GM21786 (cell line): ENCODE measurements at regions not wholly inside any gene's neighbourhood (a gene's known extent, or its start where the extent isn't known, plus 50 kb on each side); places are given as distances from the start of the nearest gene placed in this dataset.

Experiments used
- ATAC-seq: cut with Tn5 transposase; IDR thresholded peaks from one replicate; pipeline ENCODE4 v1.9.1; 2021; ENCODE audit not compliant: unreplicated experiment

GRCh38 chr4:181254771-181255170, 988.4 kb upstream of the TENM3 start:
- no peak for ATAC-seq

GRCh38 chr4:181258569-181258968, 984.6 kb upstream of the TENM3 start:
- no peak for ATAC-seq

DNA sequence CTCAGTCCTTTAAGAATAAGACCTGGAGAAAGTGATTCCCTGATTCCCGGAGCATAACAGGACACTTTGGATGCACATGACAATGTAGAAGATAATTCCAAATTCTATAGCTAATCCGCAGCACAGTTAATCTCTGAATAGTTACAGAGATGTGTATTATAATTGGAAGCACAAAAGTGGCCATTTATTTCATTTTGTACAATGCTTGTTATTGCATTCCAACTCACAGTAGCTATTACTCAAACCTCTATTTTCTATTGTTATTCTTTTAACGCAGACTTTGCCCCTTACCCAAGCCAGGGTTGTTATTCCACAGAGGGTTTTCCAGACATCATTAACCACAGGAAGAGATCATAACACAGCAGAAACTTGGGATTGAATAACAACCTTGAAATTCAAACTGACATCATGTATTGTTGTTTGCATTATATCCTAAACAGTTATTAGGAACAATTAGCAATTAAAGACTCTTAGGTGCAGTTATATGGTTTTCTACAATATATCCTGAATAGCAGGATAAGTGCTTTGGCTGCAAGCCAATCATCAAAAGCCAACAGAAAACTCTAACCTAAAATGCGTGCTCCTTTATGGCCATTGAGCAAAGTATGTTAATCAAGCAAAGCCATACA, 984.0 kb upstream of the TENM3 start:
- ATAC-seq = no peak

DNA sequence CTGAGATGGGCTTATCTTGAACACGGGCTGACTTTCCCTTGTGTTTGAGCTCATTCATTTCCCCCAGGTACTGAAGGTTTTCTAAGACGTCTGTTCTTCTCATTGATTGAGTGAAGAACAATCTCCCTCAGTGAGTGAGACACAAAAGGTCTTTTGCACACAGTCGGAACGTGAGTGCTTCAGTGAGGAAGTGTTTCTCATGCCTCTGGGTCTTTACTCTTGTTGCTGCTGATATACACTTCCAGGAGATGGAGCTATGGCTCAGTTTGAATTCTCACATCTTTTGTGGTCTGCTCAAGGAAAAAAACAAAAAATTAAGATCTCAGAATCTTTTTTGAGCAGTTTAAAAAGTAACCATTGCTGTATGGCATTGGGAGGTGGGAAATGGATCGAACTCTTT, 981.9 kb upstream of the TENM3 start:
- ATAC-seq = no peak

DNA sequence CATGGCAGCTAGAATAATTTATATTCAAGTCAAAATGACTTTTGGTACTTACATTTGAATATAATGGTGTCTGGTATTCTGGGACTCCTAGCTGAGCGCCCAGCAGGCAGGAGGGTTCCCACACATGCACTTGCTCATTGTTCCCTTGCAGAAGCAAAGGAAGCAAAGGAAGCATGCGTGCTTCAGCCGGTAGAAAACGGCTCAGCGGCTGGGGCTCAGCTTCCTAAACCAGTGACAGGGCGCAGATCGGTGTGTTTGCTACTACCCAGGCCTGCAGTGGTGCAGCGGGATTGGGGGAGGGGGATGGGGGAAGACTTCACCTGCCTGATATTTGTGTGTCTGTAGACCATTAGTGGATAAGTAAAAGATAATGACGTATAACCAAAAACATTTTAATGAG, 978.3 kb upstream of the TENM3 start:
- ATAC-seq = no peak

GRCh38 chr4:181265370-181265769, 977.8 kb upstream of the TENM3 start:
- ATAC-seq = no peak

- no peak for ATAC-seq
Measured at GRCh38 chr4:181271116-181271640, 972.0 kb upstream of the TENM3 start.

- ATAC-seq = no peak
Measured at GRCh38 chr4:181272422-181272821, 970.8 kb upstream of the TENM3 start.

- no peak for ATAC-seq
Measured at GRCh38 chr4:181278941-181279340, 964.3 kb upstream of the TENM3 start.

- no peak for ATAC-seq
Measured at GRCh38 chr4:181281451-181281850, 961.8 kb upstream of the TENM3 start.

DNA sequence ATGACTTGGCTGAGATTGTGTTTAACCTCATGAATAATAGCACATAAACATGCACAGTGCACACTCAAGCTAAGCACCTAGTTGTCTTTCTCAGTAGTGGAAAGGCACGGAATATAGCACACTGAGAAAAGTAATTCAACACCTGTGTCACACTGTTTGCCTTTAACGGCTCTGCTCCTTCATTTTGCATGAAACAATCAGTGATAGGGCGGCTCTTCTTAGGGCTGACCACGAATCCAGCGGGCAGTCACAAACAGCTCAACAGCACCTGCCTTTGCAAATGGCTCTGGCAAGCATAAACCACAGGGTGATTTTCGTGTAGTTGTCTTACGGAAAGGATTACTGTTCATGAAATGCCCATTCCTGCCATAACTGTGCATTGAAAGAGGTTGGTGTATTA, 954.0 kb upstream of the TENM3 start:
- no peak for ATAC-seq

DNA sequence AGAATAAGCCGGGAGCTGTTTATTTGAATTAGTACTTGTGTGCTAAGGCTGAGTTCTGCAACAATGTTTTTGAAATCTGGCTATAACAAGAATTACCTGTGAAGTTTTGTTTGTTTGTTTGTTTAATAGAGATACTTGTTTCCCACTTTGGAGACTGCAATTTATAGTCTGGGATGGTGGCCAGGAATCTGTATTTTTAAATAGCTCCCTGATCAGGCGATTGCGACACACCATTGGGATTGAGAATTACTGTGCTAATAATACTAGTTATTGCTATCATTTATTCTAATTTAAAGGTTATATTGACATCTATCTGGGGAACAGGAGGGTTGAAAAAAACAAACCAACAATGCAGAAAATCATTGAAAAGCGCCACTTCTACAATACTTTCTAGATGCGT, 951.6 kb upstream of the TENM3 start:
- ATAC-seq = no peak

- ATAC-seq = no peak
Measured at GRCh38 chr4:181293014-181293413, 950.2 kb upstream of the TENM3 start.

GRCh38 chr4:181293541-181293940, 949.7 kb upstream of the TENM3 start:
- ATAC-seq = no peak

GRCh38 chr4:181294421-181294820, 948.8 kb upstream of the TENM3 start:
- no peak for ATAC-seq

GRCh38 chr4:181301735-181302710, 941.2 kb upstream of the TENM3 start:
- ATAC-seq = peak; percentile 84

DNA sequence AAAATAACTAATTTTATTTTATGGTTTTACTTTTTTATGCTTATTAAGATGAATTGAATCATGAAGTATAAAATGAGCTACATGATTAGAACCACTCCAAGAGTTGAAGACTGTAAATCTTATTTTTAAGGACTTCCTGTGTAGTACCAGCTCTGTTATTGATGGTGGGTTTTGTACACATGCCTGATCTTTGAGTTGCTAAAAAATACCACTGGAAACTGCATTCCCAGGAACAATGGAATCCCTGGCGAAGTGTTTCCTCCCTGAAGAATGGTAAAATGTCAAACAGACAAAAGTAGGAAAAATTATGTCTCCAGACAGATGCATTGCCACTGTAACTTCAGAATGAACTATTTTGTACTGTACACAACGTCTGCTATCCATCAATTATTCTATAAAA, 935.4 kb upstream of the TENM3 start:
- ATAC-seq = no peak

GRCh38 chr4:181308476-181309312, 934.5 kb upstream of the TENM3 start:
- ATAC-seq = no peak

- ATAC-seq = no peak
Measured at GRCh38 chr4:181312066-181312465, 931.1 kb upstream of the TENM3 start.

DNA sequence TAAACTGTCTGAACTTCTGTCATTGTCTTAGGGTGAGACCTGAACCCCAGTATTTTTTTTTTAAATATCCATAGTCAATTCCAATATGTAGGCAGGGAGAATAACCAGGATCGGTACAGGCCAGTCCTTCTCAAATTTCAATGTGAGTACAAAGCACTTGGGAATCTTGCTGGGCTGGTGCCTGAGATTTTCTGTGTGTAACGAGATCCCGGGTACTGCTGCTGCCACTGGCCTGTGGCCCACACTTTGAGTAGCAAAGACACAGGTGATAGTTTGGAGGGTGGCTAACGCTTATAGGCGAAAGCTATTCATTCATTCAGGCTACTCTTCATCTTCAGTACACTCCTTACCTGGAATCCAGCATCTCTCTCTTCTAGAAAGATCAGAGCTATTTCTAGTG, 923.6 kb upstream of the TENM3 start:
- ATAC-seq = no peak

- ATAC-seq = peak; percentile 90
Measured at GRCh38 chr4:181323061-181323460, 920.1 kb upstream of the TENM3 start.
